GM06990 (cell line): ENCODE measurements at regions not wholly inside any gene's neighbourhood (a gene's known extent, or its start where the extent isn't known, plus 50 kb on each side); places are given as distances from the start of the nearest gene placed in this dataset.
"Not testable (repeated sequence)": the region's sequence is repeated elsewhere in the genome, so short reads cannot be mapped to it uniquely, and the experiment has no call there.

ENCODE experiments used
- DNase-seq: peaks from one replicate; pipeline ENCODE4 v3.0.0-alpha.2; 2011; ENCODE audit not compliant: insufficient read length; ENCODE audit errors: extremely low read depth
- H3K27me3 ChIP-seq: replicated peaks from 2 replicates; pipeline ENCODE4 v1.6.0; 2011; ENCODE audit warnings: low read length; ENCODE audit not compliant: control insufficient read depth, insufficient read depth
- H3K36me3 ChIP-seq: 2 replicates; pipeline ENCODE4 v1.5.1; 2011; ENCODE audit warnings: low read length; ENCODE audit not compliant: control insufficient read depth, insufficient read depth
- H3K4me3 ChIP-seq: replicated peaks from 2 replicates; pipeline ENCODE4 v1.5.1; 2011; ENCODE audit warnings: low read depth, mild to moderate bottlenecking, control low read depth, low read length
- CTCF ChIP-seq: IDR thresholded peaks from 2 replicates; pipeline ENCODE4 v1.5.1; 2011; ENCODE audit warnings: low read length, control low read depth, mild to moderate bottlenecking, inconsistent platforms; ENCODE audit not compliant: insufficient read depth, poor library complexity, severe bottlenecking

GRCh38 chr20:51272401-51272800 lies 249.5 kb upstream of the KCNG1 start:
- TF ChIP-seq CTCF = no peak
- H3K27me3 ChIP-seq = no peaks in the 10 kb centered on the region; the same call in 1 of the 2 replicates
- H3K4me3 ChIP-seq = no peak overlapping the region
- no peak for DNase-seq
- no peaks in the 10 kb centered on the region for H3K36me3 ChIP-seq

GRCh38 chr20:51271931-51272330 lies 249.0 kb upstream of the KCNG1 start:
- no peaks in the 10 kb centered on the region for H3K36me3 ChIP-seq
- no peaks in the 10 kb centered on the region; the same call in 1 of the 2 replicates for H3K27me3 ChIP-seq
- TF ChIP-seq CTCF = no peak
- no peak overlapping the region for H3K4me3 ChIP-seq
- no peak for DNase-seq

GRCh38 chr20:51271289-51271688 lies 248.4 kb upstream of the KCNG1 start:
- not testable (repeated sequence) for DNase-seq, H3K36me3 ChIP-seq, H3K4me3 ChIP-seq, H3K27me3 ChIP-seq

- Histone ChIP-seq H3K27me3 (no peaks in the 10 kb centered on the region), H3K36me3 (no peaks in the 10 kb centered on the region), H3K4me3 (no peak overlapping the region)
- no peak for TF ChIP-seq CTCF
- DNase-seq = no peak
Measured at GRCh38 chr20:51269671-51270070, 246.8 kb upstream of the KCNG1 start.

- no peak for DNase-seq
- H3K36me3 ChIP-seq = no peaks in the 10 kb centered on the region
- no peak overlapping the region for H3K4me3 ChIP-seq
- no peaks in the 10 kb centered on the region for H3K27me3 ChIP-seq
- TF ChIP-seq CTCF = no peak
Measured at GRCh38 chr20:51267679-51268078, 244.8 kb upstream of the KCNG1 start.

GRCh38 chr20:51266353-51266752 lies 243.4 kb upstream of the KCNG1 start:
- TF ChIP-seq CTCF = no peak
- H3K36me3 ChIP-seq = no peaks in the 10 kb centered on the region
- H3K4me3 ChIP-seq = no peak overlapping the region
- DNase-seq = no peak
- H3K27me3 ChIP-seq = no peaks in the 10 kb centered on the region
